Activated CD8-positive, alpha-beta memory T cell treated with anti-CD3 and anti-CD28 coated beads for 1 hour (primary cell): ENCODE measurements at regions not wholly inside any gene's neighbourhood (a gene's known extent, or its start where the extent isn't known, plus 50 kb on each side); places are given as distances from the start of the nearest gene placed in this dataset.
"Not testable (repeated sequence)": the region's sequence is repeated elsewhere in the genome, so short reads cannot be mapped to it uniquely, and the experiment has no call there.

ENCODE experiments used
- DNase-seq, 2 donors: peaks; one replicate each; pipeline ENCODE4 v3.0.0-alpha.2; 2020; ENCODE audit warnings: low read depth in 1 of 2; ENCODE audit errors: extremely low read depth in 1 of 2

DNA sequence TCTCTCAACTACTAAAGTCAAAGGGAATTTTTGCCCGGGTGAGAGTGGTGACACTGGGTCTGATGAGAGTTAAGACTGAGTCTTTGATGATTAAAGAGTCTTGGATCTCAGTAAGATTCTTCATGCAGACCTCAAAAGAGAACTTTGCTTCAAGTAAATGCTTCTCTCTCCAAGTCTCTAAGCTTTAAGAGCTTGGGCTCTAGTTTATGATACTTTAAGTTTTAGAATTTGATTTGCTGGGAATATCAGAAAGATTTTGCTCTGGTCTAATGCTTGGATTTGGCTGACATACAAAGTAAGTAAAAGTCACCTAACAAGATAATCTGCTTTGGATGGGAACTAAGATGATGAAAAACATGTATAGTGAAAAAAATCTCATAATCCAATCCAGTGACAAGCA, 566.3 kb downstream of the MAT2B start:
- no peak for DNase-seq

DNA sequence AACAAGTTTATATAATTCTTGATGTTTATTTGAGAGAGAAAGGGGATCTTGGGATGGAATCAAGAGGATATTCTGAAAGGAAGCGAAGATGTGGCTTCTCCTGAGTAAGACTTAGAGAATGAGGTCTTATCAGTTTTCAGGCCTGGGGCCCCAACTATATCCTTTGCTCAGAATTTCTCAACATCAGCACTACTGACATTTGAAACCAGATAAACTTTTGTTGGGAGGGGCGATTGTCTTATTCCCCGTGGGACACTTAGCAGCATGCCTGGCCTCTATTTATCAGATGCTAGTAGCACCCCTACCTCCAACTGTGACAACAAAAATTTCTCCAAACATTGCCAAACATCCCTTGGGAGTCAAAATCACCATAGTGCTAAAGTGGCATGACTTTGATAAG, 567.7 kb downstream of the MAT2B start:
- no peak for DNase-seq

DNA sequence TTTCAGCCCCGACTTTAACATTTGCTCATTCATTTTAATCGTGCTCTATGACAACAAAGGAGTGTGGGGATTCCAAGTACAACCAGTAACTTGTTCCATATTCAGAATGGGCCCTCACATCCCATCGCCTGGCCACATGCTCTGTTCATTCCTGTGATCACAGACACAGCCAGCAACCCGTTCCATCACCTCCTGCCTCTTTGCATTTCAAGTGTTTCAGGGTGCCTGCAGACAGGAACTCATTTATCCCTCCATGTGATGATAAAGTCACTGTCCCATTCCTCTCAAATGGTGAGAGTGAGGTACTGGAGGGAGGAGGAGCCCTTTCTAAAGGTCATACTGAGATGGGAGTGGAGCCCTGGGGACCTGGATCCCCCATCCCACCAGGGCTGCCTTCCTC, 571.1 kb downstream of the MAT2B start:
- no peak for DNase-seq

DNA sequence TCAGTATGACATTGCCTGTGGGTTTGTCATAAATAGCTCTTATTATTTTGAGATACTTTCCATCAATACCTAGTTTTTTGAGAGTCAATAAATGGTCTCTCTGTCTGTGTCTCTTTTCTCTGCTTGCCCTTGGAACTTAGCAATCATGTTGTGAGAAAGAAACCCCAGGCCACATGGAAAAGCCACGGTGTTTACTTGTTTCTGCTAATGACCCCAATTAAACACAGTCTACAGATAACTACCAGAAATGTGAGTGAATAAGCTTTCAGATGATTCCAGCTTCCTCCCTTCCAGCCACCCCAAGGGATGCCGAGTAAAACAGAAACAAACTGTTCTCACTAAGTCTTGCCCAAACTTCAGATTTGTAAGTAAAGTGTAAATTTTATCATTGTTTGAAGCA, 584.9 kb downstream of the MAT2B start:
- no peak for DNase-seq

DNA sequence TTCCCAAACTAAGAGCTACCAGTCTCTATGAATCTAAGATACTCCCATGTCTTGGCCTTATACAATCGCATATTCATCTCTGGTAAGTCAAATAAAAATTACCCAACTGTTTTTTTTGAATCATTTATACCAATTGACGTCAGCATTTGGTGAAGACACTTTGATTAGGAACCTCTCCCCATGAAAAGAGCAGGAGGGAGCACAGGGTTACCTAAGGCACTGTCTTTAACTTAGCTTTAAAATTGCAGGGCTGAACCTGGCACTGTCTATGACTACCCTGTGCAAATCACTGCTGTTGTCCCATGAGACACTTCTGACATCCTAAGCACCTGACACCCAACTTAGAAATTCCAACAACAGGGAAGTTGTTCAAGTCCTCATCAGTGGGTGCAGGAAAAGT, 586.4 kb downstream of the MAT2B start:
- no peak for DNase-seq

DNA sequence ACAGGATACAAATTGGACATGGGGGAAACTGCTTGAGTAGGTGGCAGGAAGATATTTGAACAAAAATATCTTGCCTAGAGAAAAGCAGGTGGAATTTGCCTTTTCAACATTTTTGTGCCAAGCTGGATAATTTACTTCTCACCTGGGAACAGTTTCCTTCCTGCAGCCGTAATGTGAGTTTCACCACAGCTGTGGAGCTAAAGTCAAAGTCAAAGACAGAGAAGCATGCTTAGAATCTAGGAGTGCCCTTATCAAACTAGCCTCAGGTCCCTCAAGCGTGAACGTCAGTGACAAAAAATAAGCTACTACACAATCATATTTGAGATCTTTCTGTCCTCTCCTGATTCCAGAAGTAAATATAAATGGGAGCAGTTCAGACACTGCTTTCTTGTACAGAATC, 588.9 kb downstream of the MAT2B start:
- no peak for DNase-seq

DNA sequence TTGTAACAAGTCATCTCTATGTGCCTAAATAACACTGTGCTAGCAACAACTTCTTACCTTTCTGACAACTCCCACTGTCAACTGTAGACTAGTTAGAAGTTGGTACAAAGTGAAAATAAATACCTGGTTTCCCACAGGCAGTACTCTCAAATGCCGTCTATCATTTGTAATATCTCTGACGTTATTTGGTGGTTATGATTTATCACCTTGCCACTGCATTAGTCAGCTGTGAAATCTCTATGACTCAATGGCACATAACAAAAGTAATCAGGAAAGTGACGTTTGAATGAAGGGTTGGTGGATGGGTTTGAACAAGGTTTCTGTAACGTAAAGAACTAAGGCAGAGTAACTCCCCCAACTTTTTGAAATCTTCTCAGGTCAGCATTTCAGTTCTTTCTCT, 592.3 kb downstream of the MAT2B start:
- no peak for DNase-seq

DNA sequence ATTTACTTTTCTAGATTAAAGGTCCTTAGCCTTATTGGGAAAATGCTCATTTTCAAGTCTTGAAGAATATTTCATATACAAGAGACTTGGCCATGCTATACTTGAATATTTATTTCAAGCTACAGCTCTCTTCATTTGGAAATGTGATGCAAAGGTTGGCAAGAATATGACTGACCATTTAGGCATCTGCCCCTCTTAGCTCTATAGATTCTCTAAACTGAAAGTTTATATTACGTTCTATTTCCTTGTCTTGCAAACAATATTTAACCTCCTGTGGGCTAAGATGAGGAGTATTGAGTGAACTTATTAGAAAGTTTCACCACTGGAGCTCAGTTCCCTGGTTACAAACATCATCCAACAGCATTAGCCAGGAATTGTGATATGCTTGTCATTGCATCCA, 593.1 kb downstream of the MAT2B start:
- DNase-seq, result no peak

DNA sequence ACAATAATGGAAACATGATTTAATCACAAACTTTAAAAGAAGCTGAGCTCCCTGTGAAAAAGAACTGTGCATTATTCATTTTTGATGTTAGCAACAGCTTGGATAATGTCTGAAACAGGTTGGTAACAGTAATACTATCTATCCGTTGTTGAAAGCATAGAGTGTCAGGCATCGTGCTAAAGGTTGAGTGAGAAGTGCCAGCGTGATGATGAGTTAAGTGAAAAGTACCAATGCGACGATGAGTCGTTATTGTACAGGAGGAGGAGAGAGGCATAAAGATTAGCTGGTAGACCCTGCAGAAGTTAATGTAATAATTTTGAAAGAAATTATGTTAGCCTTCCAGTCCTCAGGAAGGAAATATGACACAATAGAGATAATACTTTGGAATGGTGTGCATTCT, 593.6 kb downstream of the MAT2B start:
- no peak for DNase-seq

DNA sequence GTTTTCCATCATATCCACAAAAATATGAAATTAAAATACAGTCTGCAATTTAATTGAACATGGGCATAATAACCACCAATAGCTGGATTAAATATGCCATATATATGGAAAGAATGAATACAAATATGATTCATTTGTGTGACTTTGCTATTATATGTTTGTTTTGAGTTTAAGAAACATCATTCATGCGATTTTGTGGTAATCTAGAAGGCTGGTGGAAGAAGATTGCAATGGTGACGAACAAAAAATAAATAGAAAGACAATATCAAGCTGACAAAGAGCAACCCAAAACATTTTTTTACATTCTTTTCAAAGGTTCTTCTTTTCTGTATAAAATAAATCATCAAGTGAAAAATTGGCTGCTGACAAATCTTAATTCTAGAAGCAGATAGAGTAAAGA, 610.0 kb downstream of the MAT2B start:
- no peak for DNase-seq

DNA sequence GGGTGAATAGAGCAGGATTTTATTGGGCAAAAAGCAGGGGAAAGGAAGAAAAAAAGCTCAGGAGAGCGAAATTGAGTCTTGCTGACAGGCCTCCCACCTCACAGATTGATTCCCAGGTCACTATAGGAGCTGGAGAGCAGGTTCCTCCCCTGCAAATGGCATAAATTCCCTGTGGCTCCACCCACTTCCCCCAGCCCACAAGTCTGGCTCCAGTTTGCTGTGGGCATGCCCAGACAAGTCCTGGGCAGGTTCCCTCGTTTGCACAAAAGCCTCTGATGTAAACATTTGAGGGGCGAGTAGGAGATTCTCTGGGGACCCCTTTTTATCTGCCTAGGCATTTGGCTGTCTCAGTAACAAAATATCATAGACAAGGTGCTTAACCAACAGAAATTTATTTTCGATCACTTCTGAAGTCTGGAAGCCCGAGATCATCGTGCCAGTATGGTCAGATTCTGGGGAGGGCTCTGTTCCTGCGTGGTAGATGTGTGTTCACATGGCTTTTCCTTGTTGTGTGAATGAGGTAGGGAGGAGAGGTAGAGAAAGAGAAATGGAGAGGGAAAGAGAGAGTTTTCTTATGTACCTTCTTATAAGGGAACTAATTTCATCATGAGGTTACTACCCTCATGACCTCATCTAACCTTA, 614.5 kb downstream of the MAT2B start:
- DNase-seq, result no peak

DNA sequence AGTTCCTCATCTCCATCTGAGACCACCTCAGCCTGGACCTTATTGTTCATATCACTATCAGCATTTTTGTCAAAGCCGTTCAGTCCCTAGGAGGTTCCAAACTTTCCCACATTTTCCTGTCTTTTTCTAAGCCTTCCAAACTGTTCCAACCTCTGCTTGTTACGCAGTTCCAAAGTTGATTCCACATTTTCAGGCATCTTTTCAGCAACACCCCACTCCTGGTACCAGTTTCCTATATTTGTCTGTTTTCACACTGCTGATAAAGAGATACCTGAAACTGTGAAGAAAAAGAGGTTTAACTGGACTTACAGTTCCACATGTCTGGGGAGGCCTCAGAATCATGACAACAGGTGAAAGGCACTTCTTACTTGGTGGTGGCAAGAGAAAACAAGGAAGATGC, 622.1 kb downstream of the MAT2B start:
- DNase-seq, result no peak

DNA sequence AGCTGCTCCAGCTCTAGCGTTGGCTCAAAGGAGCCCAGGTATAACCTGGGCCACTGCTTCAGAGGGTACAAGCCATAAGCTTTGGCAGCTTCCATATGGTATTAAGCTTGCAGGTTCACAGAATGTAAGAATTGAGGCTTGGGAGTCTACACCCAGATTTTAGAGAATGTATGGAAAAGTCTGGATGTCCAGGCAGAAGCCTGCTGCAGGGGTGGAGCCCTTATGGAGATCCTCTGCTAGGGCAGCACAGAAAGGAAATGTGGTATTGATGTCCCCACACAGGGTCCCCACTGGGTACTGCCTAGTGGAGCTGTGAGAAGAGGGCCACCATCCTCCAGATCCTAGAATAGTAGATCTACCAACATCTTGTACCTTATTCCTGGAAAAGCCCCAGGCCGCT, 626.9 kb downstream of the MAT2B start:
- no peak for DNase-seq

DNA sequence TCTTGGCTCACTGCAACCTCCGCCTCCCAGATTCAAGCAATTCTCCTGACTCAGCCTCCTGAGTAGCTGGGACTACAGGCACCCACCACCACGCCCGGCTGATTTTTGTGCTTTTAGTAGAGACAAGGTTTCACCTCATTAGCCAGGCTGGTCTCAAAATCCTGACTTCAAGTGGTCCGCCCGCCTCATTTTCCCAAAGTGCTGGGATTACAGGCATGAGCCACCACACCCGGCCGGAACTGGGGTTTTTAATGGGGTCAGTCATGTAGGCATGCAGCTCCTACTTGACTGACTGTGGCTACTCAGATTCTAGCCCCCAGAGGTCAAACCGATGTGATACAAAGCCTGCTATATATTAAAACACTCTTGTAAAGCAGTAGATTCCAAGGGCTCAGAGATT, 631.7 kb downstream of the MAT2B start:
- no peak for DNase-seq

DNA sequence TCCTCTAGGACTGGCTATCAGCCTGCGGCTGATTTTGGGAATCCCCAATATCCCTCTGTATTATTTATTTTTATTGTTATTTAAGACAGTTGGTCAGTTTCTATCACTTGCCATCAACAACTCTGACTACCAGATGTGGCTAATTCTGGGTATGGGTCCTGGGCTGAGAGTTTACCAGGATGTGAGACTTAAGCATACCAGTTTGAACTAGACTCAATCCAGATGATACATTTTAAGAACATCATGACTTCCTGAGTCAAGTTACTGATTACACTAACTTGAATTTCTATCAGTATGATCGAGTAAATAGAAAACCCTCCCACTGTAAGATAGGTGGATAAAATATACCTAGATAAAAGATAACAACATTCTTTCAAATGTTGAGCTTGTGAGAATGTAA, 634.0 kb downstream of the MAT2B start:
- DNase-seq, result no peak

DNA sequence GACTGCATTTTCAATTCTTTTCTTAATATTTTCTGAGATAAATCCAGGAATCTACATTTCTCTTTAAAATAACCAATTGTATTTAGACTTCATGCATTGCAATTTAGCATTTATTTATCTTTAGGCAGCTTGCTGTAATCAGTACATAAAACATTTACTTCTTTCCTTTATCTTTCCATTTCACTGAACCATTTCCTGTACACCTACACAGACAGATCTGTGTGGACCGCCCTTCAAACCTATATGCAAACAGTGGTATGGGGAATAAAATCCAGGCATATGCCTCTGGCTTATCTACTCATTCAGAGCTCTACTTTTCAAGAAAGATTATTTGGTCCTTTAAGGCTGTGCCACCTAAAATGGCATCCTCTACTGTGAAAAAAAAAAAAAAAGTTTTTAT, 640.0 kb downstream of the MAT2B start:
- no peak for DNase-seq

DNA sequence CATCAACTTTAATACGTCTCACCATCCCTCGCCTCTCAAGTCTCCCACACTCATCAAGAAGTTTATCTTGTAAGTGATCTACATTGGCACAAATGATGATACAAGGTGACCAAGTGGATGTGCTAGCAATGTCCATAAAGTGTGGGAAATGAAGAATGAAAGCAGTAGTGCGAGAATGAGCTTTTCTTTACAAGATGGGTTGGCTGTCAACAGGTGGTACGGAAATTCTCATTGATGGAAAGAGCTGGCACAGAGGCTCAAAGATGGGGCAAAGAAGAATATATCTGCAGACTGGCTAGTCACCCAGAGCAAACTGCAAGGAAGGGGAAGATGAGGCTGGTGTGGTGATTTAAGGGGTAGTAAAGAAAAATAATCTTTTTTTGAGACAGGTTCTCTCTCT, 640.8 kb downstream of the MAT2B start:
- DNase-seq, result no peak

DNA sequence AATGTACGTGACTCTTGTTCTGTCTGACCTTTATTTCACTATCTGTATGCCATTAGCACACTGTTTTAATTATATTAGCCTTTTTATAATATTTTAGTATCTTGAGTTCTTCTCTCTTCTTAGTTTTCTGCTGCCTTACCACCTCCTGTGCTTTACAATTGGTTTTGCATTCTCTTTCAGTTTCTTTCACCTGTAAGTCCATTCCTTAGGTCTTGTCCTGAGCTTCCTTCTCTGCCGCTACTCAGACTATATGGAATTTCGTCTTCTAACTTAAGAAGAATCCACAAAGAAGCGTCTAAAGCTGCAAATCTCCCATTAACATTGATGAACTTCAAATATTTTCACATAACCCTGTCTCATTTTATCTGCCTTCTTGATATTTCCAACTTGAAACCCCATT, 642.9 kb downstream of the MAT2B start:
- no peak for DNase-seq

DNA sequence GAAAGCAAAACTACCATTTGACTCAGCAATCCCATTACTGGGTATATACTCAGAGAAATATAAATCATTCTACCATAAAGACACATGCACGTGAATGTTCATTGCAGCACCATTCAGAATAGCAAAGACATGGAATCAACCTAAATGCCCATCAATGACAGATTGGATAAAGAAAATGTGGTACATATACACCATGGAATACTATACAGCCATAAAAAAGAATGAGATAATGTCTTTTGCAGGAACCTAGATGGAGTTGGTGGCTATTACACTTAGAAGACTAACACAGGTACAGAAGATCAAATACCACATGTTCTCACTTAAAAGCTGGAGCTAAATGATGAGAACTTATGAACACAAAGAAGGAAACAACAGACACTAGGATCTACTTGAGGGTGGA, 647.1 kb downstream of the MAT2B start:
- DNase-seq, result not testable (repeated sequence)

DNA sequence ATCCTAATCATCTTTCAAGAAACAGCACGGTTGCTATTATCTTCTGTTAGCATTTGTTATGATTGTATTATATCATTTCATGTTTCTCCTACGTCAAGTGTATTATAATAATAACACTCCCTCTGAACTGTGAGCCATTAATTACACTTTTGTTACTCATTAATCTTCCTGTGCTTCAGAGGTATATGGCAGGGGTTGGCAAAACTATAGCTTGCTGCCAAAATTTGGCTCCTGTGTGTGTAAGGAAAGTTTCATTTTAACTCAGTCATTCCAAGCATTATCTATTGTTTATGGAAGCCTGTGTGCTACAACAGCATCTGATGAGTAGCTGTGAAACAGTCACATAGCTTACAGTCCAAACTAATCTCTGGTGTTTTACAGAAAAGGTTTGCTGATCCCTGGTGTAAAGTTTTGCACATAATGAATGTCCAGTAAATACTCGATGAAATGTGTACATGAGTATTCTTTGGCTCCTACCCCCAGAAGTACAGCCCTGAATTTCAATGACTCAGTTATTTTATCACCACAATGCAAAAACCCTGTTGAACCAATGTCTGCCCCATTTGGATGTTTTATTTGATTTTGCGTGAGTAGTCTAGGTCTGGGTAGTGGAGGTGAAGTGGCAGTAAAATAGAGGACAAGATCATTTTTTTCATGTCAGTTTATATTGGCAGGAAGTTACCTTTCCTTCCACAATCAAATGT, 648.2 kb downstream of the MAT2B start:
- no peak for DNase-seq

DNA sequence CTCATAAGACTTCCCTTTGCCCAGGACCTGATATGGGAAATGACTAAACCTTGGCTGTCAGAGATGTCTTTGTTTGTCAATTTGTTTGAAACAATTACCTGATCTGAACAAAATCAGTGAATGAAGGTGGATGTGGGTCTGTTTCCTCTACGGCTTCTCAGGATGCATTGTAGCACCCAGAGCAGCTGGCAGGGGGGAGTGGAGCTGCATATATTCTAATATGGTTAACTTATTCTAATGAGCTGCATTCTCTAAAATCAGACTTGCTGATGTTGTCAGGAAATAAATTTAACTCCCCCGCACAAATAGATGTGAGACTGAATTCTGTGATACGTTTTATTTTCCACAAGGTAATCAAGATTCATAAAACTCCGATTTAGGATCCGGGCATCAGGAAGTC, 665.4 kb downstream of the MAT2B start:
- no peak for DNase-seq

DNA sequence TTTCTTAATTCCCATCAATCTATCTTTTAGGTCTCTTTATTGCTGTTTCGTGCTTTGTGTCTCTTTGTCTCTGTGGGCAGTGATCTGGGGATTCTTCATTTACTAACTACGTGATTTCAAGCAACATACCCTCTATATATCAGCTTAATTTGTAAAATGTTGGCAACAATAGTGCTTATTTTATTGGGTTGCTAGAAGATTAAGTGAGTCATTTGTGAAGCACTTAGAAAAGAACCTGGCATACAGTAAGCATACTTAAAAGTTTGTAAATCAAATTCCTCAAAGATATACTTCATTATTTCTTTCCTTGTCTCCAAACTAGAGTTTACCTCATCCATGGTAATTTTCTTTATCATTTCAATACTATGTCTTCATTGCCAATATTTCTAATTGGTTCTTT, 669.7 kb downstream of the MAT2B start:
- DNase-seq, result no peak

DNA sequence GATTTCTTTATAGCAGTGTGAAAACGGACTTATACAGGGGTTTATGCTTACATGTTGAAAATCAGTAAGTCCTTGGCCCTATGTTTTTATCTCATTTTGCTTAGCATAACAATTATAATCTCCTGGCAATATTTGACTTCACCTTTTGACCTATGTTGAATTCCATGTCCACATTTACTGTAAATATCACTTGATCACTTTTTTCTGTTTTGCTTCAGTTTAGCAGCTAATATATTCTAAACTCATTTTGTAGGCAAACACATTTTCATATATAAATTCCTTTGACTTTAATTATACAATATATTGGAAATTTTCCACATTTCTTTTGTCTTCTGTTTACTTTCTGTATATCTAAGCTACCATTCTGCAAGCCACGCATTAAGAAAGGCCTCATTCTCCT, 674.0 kb downstream of the MAT2B start:
- no peak for DNase-seq
